NCI-H2196 treated with DMSO at 0.1 percent for 48 hours (cell line): ENCODE measurements at regions not wholly inside any gene's neighbourhood (a gene's known extent, or its start where the extent isn't known, plus 50 kb on each side); places are given as distances from the start of the nearest gene placed in this dataset.

Experiments
- DNase-seq: peaks from one replicate; lab custom pipeline; 2025; ENCODE audit not compliant: unreplicated experiment; lab: John Stamatoyannopoulos, UW

- DNase-seq: no peak
Observed at GRCh38 chr18:40921845-40922629, 1033.0 kb upstream of the PIK3C3 start.

GRCh38 chr18:40917056-40917455 is 1038.0 kb upstream of the PIK3C3 start:
- DNase-seq: no peak

GRCh38 chr18:40915724-40916123 is 1039.3 kb upstream of the PIK3C3 start:
- DNase-seq: no peak

GRCh38 chr18:40911582-40912254 is 1043.3 kb upstream of the PIK3C3 start:
- DNase-seq: no peak

GRCh38 chr18:40911041-40911440 is 1044.0 kb upstream of the PIK3C3 start:
- no peak for DNase-seq

GRCh38 chr18:40907842-40908241 is 1047.2 kb upstream of the PIK3C3 start:
- DNase-seq: no peak

- no peak for DNase-seq
Observed at GRCh38 chr18:40904295-40904694, 1050.7 kb upstream of the PIK3C3 start.

GRCh38 chr18:40902436-40902835 is 1052.6 kb upstream of the PIK3C3 start:
- no peak for DNase-seq

GRCh38 chr18:40897884-40898283 is 1057.2 kb upstream of the PIK3C3 start:
- DNase-seq: no peak

- DNase-seq: no peak
Observed at GRCh38 chr18:40883271-40883670, 1071.8 kb upstream of the PIK3C3 start.

GRCh38 chr18:40882468-40882867 is 1072.6 kb upstream of the PIK3C3 start:
- DNase-seq: no peak

- DNase-seq: no peak
Observed at GRCh38 chr18:40878371-40878770, 1076.7 kb upstream of the PIK3C3 start.

GRCh38 chr18:40877096-40877495 is 1077.9 kb upstream of the PIK3C3 start:
- DNase-seq: no peak

- DNase-seq: no peak
Observed at GRCh38 chr18:40875101-40875615, 1079.9 kb upstream of the PIK3C3 start.

- DNase-seq: no peak
Observed at GRCh38 chr18:40874233-40874632, 1080.8 kb upstream of the PIK3C3 start.

GRCh38 chr18:40868110-40868858 is 1086.8 kb upstream of the PIK3C3 start:
- no peak for DNase-seq

- DNase-seq: no peak
Observed at GRCh38 chr18:40867459-40867858, 1087.6 kb upstream of the PIK3C3 start.

- no peak for DNase-seq
Observed at GRCh38 chr18:40866968-40867367, 1088.1 kb upstream of the PIK3C3 start.

GRCh38 chr18:40866013-40866645 is 1088.9 kb upstream of the PIK3C3 start:
- no peak for DNase-seq

- no peak for DNase-seq
Observed at GRCh38 chr18:40864846-40865245, 1090.2 kb upstream of the PIK3C3 start.

GRCh38 chr18:40863801-40864200 is 1091.2 kb upstream of the PIK3C3 start:
- no peak for DNase-seq
